CD4-positive, alpha-beta T cell treated with Interleukin-2 at 100 ng/mL for 4 hours (primary cell): ENCODE measurements at regions not wholly inside any gene's neighbourhood (a gene's known extent, or its start where the extent isn't known, plus 50 kb on each side); places are given as distances from the start of the nearest gene placed in this dataset.

ENCODE experiments used
- DNase-seq: peaks from one replicate; pipeline ENCODE4 v3.0.0-alpha.2; 2020; ENCODE audit warnings: low spot score

DNA sequence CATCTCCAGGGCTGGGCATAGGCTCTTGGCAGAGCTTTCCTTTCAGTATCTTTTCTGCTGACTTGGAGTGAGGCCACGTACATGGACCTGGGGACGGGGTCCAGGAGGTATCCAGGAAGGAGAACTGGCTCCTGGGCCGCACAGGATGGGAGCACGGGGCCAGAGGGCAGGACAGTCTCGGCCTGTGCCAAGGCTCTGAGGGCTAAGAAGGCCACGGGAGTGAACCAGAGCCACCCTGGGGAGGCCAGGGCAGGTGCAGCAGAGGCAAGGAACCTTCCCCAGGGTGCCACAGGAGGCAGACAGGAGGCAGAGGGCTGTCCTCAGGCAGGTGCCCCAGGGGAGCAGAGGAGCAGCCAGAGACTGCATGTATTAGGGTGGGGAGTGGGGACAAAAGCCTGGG lies 50.3 kb downstream of the PLXNA1 start:
- DNase-seq: no peak

DNA sequence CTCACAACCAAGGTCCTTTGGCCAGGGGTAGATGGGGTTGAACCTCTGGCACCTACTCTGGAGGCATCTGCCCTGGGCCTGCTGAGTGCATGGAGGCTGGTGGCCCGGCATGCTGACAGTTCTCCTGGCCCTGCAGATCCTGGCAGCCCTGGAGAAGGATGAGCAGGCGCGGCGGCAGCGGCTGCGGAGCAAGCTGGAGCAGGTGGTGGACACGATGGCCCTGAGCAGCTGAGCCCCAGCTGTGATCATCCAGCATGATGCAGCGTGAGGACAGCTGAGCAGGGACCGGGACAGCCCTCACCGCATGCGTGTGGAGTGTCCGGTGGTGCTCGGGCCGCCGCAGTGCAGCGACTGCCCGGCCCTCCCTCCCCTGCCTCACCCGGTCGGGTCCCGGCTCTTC lies 50.9 kb downstream of the PLXNA1 start:
- no peak for DNase-seq

DNA sequence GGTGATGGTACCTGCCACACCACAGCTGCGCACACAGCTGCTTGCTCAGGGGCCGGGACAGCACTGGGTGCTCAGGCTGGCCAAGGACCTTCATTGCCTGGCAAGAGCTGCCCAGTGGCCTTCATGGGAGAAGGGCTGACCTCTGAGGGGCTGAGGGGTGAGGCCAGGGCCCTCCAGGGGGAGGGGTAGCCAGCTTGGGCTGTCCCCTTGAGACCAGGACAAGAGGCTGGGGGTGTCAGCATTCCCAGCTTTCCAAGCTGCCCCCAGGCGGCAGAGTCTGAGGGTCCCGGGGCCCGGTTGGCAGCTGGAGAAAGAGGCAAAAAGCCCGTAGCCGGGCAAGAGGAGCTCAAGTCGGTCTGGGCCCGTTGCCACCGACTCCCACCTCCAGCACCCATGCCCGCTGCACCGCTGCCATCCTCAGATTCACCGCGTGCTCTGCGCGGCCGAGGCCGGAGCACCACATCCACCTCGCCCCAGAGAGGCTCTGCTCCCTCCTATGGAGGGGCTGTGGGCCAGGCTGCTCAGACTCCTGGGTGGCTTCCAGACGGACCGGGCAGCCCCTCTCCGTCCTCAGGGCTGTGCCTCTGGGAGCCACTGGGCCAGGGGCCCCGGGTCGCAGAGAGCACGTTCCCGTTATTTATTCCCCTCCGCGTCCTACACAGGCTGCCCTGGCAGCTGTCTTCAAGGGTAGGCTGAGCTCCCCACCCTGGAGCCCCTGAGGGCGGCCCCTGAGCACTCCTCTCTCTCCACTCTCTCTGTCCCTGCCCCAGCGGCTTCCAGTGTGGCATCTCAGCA lies 51.5 kb downstream of the PLXNA1 start:
- DNase-seq: no peak

DNA sequence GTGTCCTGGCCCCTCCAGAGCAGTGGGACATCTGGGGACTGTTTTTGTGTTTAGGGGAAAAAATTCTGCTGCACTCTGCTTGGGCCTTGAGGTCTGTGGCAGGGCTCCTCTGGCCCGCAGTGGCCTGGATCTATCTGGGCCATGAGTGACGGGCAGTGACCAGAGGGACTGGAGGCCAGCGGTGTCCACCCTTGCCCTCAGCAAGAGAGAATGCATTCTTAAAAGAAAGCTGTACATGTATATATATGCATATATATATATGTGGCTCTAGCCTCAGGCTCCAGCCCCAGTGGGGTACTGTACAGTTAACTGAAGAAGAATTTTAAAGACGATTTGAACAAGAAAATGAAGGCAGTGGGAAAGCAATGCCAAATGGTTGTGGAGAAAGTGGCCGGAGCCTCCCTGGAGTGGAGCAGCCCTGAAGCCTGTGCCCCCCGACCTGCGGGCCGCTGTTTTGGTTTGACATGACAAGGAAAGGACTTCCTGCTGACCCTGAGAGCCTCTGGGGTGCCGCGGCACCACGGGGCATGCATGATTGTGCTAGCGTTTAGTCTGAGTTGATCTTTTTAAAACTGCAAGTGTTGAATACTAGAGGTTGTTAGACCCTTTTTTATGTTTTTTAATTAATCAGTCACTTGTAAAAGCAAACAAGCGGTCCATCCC lies 52.2 kb downstream of the PLXNA1 start:
- no peak for DNase-seq

DNA sequence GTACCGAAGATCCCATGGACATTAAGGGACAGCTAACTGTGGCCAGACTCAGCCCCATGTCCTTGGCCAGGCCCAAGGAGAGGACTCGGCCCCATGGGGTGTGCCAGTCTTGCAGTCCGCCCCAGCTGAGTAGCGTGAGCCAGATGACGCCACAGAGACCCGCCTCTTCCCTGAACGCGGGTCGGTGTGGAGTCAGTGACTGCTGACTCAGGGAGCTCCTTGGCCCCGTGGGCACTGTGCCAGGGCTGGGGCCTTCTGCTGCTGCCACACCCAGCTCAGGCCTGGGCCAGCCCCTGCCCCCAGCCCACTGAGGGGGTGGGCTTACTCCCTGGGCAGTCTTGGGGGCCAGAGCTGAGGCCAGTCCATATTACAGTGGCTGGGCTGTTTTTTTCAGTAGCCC lies 52.8 kb downstream of the PLXNA1 start:
- peak; percentile 1 for DNase-seq

DNA sequence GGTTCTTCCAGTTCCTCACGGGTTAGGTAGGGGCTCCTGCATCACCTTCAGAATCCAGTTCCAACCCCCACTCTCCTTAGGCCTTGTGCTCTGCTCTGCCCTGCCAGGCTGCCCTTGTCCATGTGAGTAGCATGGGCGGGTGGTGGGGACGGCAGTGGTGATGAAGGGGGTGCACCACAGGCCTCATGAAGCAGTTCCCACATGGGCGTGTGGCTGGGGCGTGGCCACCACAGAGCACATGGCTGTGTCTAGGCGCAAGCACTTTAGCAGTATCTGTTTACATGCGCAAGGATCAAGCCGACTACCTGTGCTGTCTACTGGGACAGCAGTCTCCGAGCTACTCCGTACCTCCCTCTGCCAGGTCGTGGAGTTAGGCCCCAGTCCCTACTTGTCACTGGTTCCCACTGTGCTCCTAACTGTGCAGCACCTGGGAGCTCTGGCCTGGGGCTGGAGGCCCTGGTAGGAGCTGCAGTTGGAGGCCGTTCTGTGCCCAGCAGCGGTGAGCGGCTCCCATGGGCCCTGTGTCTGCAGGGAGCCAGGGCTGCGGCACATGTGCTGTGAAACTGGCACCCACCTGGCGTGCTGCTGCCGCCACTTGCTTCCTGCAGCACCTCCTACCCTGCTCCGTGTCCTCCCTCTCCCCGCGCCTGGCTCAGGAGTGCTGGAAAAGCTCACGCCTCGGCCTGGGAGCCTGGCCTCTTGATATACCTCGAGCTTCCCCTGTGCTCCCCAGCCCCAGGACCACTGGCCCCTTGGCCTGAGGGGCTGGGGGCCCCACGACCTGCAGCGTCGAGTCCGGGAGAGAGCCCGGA lies 53.5 kb downstream of the PLXNA1 start:
- DNase-seq: no peak

DNA sequence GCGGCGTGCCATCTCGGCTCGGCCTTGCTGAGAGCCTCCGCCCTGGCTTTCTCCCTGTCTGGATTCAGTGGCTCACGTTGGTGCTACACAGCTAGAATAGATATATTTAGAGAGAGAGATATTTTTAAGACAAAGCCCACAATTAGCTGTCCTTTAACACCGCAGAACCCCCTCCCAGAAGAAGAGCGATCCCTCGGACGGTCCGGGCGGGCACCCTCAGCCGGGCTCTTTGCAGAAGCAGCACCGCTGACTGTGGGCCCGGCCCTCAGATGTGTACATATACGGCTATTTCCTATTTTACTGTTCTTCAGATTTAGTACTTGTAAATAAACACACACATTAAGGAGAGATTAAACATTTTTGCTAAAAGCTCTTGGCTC lies 54.1 kb downstream of the PLXNA1 start:
- DNase-seq: no peak

DNA sequence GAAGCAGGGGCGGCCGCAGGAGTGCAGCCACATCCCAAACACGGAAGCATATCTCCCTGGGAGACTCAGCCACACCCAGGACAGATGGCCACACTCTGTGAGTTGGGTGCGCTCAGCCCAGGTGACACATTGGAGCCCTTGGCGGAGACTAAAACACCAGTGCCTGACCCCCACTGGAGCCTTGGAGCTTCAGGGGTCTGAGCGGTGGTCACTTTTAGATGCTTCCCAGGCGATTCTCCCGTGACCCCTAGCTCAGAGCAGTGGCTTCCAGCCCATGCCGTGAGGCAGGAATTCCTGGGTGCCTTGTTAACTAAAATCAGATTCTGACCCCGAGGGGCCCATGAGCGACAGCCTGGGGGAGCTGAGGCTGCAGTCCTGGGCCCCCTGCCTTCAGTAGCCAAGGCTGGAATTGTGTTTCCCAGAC lies 54.5 kb downstream of the PLXNA1 start:
- DNase-seq: no peak

DNA sequence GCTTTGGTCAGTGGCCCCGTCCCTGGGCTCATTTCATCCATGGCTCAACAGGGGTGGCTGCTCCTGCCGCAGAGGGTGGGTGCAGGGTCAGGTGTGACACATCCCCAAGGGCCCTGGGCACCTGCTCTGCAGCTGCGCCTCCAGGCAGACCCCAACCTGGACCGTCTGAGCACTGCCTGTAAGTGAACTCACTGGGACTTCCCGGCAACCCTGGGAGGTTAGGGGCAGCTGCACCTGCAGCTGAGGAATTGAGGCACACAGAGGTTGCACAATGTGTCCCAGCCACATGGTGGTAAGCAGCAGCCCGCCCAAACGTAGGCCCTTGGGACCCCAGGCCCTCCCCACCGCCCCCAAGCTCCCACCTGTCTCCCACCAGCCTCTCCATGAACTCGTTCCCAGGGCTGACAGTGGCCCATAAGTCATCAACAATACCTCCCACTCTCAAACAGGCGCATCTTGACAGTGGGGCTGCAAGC lies 55.1 kb downstream of the PLXNA1 start:
- no peak for DNase-seq

DNA sequence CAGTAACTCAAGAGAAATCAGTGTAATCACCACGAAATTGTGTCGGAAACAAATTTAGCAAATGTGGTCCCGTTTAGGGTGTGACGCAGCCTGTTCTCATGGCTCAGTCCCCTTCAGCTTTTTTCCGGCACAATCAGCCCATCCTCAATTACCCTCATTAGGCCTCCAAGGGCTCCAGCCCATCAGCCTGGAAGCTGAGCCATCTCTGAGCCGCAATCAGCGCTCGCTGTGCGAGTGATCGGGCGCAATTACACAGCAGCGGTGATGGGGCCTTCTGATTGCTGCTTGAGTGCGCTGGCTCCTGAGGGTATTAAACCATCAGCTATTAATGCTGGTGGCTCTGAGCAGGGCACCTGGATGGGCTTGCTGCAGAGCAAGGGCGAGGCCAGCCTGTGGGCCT lies 55.6 kb downstream of the PLXNA1 start:
- DNase-seq: no peak

DNA sequence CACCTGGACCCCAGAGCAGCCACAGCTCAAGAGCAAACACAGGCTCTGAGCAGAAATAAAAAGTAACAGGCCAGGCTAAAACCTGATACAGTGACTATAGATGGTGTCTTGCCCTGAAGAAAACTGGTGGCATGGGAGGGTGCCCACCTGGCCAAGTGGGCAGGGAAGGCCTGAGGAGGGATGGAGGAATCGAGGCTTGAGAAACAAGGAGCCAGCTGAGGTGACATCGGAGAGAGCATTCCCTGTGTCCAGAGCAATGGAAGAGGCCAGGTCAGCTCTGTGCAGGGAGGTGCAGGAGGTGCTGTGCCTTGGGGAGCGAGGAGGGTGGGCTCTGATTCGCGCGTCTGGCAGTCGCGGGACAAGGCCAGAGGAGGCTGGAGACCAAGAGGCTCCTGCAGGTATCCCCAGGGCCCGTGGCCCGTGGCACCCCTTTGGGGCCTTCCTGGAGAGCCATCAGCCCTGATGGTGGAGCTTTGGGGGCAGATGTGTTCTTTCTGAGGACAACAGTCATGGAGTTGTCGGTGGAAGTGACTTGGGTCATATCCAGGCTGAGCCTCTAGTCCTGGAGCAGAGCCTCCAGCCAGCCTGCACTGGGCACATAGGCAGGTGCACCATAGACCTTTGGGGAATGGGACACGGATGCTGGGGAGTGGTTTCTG lies 56.1 kb downstream of the PLXNA1 start:
- DNase-seq: no peak

DNA sequence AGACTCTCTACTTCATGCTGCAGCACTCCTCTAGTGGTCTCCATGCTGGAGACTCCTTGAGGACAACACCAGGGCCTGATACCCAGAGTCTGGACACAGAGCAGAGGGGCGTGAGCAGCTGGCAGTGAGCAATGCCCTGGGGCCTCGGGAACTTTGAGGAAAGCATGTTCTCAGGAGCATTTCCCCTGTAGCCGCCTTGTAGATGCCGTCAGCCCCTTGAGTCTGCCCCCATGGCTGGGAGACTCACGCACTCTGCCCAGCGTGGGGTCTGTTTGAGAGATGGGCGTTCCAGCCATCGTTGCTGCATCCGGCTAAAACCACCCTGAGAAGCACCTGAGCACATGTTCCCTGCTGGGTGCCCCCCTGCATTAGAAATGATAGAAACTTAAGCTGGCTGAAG lies 56.8 kb downstream of the PLXNA1 start:
- no peak for DNase-seq

DNA sequence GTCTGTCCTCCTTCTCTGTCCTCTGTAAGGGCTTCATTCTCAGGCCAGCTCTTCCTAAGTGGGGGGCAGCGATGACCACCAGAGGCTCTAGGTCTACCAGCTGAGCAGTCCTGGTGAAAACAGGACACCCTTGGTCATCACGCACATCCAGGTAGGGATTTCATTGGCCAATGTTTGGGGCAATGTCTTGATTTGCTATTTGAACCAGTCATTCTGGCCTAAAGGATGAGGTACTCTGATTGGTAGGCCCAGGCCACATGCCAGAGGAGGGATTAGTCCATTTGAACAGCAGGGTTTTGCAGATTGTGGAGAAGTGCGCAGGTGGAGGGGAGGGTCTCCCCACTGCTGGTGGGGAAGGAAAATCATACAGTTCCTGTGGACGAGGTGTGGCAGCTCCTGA lies 57.3 kb downstream of the PLXNA1 start:
- no peak for DNase-seq

DNA sequence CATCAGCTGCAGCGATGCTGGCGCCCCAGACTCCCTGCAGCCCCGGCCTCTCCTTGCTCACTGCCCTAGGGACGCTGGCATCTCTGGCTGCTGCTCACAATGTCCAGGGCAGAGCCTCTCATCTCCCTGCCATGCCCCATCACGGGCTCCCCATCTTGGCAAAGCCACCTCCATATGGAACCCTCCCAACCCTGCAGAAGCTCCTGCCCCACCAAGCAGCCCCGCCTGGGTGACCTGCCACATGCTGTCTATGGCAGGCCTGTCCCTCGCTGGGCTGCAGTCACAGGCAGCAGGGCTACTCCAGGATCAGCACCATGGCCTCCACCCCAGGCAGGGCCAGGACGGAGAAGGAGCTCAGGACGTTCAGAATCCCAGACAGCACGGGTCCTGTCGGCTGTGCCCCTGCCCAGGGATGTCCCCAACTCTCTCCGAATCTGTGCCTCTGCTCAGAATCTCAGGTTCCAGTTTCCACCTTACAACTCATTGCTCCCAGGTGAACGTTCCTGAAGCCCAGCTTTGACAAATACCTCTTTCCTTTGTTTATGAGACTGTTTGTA lies 58.4 kb downstream of the PLXNA1 start:
- DNase-seq: no peak

DNA sequence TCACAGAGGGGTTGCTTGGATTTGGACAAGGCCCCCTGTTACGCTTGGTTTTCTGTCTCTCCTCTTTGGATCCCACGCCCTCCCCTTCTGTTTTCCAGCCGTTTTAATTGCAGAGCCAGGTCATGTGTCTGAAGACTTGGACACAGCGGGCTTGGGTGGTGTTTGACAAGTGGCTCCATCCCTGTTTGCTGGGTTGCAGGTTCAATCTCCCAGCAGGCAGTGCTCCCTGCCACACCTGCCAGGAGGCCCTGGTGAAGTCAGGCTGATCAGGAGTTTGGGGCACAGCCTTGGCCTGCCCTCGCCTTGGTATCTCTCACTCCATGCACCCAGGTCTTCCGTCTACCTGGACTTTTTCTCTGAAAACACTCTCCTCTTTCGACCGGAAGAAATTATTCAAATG lies 59.0 kb downstream of the PLXNA1 start:
- DNase-seq: no peak

DNA sequence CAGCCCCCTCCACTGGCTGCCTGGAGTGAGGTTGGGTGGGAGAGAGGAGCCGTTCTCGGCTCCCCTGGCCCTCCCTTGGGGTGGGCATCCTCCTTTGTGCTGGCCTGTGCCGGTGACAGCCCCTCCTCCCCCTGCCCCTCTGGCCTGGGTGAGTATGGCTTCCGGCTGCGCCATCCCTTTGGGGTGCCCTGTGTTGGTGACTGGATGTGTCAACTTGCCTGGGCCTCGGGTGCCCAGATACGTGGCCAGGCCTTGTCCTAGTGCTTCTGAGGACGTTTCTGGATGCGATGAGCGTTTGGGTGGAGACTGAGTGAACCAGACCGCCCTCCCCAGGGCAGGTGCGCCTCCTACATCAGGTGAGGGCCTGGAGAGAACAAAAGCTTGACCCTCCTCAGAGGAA lies 59.7 kb downstream of the PLXNA1 start:
- no peak for DNase-seq

DNA sequence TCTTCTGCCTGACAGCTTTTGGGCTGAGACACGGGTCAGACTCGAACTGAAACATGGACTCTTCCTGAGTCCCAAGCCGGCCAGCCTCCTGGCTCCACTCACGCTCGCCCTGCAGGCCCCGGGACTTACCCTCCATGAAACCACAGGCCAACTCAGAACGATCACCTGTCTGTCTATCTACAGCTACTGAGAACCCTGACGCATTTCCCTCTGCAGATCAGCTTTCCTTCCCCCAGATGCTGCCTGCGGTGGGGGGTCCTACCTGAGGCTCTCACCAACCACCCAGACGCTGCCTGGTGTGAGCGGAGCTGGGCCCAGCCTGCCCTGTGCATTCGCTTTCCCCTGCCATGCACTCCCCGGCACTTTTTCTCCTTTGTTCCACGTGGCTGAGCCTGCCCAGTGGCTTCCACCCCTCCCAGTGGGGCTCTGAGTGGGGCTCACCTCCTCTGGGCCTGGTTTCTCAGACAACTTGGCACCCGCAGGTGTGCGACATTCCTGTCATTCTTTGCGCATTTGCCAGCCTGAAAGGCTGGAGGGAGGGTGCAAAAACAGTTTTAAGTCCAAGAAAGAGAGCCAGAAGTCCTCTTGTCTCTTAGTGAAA lies 60.2 kb downstream of the PLXNA1 start:
- no peak for DNase-seq

DNA sequence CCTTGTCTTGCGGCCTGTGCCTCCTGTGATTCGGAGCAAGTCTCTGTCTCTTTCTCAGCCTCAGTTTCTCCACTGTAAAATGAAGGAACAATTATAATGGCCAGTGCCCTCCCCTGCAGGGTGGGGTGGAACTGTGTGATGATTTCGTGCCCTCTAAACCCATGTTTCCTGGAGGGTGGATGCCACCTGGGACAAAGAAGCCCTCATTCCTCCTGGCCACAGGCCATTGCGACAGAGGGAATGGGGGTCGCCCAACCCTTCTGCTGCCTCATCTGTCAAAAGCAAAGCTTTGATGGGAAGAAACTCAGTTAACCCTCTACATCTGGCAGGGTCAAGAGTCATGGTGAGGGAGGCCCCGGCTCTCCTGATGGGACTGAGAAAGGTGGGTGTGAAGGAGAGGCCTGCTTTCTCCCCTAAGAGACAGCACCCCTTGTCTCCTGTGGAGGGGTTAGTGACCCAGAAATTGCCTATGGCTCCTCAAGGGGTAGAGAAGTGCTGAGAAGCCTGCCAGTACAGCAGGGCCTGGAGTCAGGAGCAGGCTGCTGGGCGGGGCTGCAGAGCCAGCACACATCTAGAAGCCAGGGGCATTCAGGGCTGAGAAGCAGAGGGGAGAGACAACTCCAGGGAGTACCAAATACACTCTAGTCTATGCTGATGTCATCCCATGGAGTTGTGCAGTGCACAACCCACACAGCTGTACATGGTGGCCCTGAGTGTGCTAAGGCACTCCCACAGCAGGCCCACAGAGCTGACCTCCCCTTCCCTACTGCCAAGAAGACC lies 61.0 kb downstream of the PLXNA1 start:
- DNase-seq: no peak

DNA sequence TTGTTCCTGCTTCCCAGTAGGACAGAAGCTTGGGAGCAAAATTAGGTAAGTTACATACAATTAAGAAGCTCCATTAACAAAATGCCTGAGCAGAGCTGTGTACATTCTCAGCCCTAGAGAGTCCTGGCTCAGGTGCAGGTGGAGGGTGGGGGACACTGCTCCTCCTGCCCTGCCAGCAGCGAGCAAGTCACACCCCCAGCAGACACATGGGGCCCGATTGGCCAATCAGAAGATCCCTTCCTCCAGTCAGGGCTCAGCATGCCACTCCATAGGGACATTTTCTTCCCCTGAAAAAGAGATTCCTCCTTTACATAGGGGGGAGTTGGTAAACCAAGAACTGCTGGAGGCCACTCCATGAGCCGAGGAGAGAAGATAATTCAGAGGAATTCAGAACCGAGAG lies 62.1 kb downstream of the PLXNA1 start:
- DNase-seq: no peak

DNA sequence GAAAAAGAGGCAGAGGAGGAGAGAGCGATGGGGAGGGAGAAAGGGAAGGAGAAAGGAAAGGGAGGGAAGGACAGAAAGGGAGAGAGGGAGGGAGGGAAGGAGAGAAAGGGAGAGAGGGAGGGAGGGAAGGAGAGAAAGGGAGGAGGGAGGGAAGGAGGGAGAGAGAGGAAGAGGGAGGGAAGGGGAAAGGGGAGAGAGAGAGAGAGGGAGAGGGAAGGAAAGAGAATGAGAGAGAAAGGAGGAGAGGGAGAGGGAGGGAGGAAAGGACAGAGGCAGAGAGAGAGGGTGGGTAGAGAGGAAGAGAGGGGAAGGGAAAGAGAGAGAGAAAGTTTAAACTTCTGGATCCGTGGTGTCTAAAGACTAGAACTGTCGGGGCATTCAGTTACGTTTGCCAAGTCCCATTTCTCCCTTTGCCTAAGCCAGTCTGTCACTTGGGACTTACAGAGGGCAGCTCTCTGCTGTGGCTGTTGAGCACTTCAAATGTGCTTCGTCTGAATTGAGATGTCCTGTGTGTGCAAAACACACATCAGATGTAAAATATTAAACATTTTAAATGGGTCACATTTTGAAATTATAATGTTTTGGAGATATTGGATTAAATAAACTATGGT lies 62.6 kb downstream of the PLXNA1 start:
- DNase-seq: no peak
